SK-N-SH (cell line): ENCODE measurements at regions not wholly inside any gene's neighbourhood (a gene's known extent, or its start where the extent isn't known, plus 50 kb on each side); places are given as distances from the start of the nearest gene placed in this dataset.

Source experiments
- CTCF ChIA-PET: fragments of 300-600, 350-600 bp; formaldehyde crosslinking; extraction: SDS; loops from one replicate; lab custom pipeline; 2021; lab: Yijun Ruan, JAX
- POLR2A ChIA-PET: fragments of 350-600 bp; sonication (Branson Sonifier 250); formaldehyde crosslinking; extraction: SDS; loops from one replicate; lab custom pipeline; 2020; ENCODE audit warnings: antibody characterized with exemption, inconsistent platforms; lab: Yijun Ruan, JAX
- DNase-seq: peaks from one replicate; pipeline ENCODE4 v3.0.0; 2012
- H2AFZ ChIP-seq: fragments of 200-600 bp; sonication (generic); 2 replicates; pipeline ENCODE4 v1.8.1; 2016; ENCODE audit warnings: antibody characterized with exemption, mild to moderate bottlenecking, low read depth
- H3F3A ChIP-seq: fragments of 200-600 bp; sonication (generic); replicated peaks from 2 replicates; pipeline ENCODE3; 2016; ENCODE audit warnings: antibody characterized with exemption, mild to moderate bottlenecking; ENCODE audit not compliant: insufficient read depth
- H3K27ac ChIP-seq, 2 experiments: fragments of 200-500 bp in 1 of 2; fragments of 200-600 bp in 1 of 2; sonication (Bioruptor generic) in 1 of 2; sonication (generic), shearing (Covaris generic) in 1 of 2; 2 replicates each; pipeline versions ENCODE4 v1.5.1 to v1.6.1; 2014 to 2016; ENCODE audit warnings: low read depth in 2 of 2, inconsistent platforms in 1 of 2, low read length in 1 of 2, mild to moderate bottlenecking in 1 of 2, mixed read lengths in 1 of 2
- H3K27me3 ChIP-seq: fragments of 200-600 bp; sonication (generic), shearing (Covaris generic); 2 replicates; pipeline ENCODE4 v1.6.1; 2016; ENCODE audit warnings: mixed run types; ENCODE audit not compliant: insufficient read depth
- H3K36me3 ChIP-seq, 2 experiments: fragments of 200-500 bp in 1 of 2; fragments of 200-600 bp in 1 of 2; sonication (Bioruptor generic) in 1 of 2; sonication (generic) in 1 of 2; replicated peaks in 1 of 2; 2 replicates each; pipeline versions ENCODE3 to v1.5.1; 2014 to 2016; ENCODE audit warnings: low read length in 1 of 2, mild to moderate bottlenecking in 1 of 2; ENCODE audit not compliant: insufficient read depth in 2 of 2, control insufficient read depth in 1 of 2
- H3K4me1 ChIP-seq, 2 experiments: fragments of 200-500 bp in 1 of 2; fragments of 200-600 bp in 1 of 2; sonication (Bioruptor generic) in 1 of 2; sonication (generic), shearing (Covaris generic) in 1 of 2; 2 replicates each; pipeline versions ENCODE4 v1.5.1 to v1.6.1; 2014 to 2016; ENCODE audit warnings: low read depth in 1 of 2, low read length in 1 of 2, mixed run types in 1 of 2; ENCODE audit not compliant: insufficient read depth in 2 of 2, control insufficient read depth in 1 of 2
- H3K4me2 ChIP-seq: fragments of 200-600 bp; sonication (generic), shearing (Covaris generic); 2 replicates; pipeline ENCODE4 v1.6.1; 2017; ENCODE audit warnings: mixed run types
- H3K4me3 ChIP-seq, 2 experiments: fragments of 200-500 bp in 1 of 2; fragments of 200-600 bp in 1 of 2; sonication (Bioruptor generic) in 1 of 2; sonication (generic), shearing (Covaris generic) in 1 of 2; 2 replicates each; pipeline versions ENCODE4 v1.5.1 to v1.8.1; 2014 to 2016; ENCODE audit warnings: low read depth in 2 of 2, inconsistent platforms in 1 of 2, low read length in 1 of 2, mild to moderate bottlenecking in 1 of 2, mixed read lengths in 1 of 2, moderate library complexity in 1 of 2
- H3K79me2 ChIP-seq: fragments of 200-600 bp; sonication (generic); 2 replicates; pipeline ENCODE4 v1.8.1; 2017; ENCODE audit warnings: mild to moderate bottlenecking; ENCODE audit not compliant: insufficient read depth
- H3K9ac ChIP-seq: fragments of 200-600 bp; sonication (generic); 2 replicates; pipeline ENCODE4 v1.6.1; 2017; ENCODE audit warnings: mixed run types
- H3K9me2 ChIP-seq: fragments of 200-600 bp; sonication (generic); 2 replicates; pipeline ENCODE4 v1.6.1; 2017; ENCODE audit warnings: mixed run types
- H3K9me3 ChIP-seq: fragments of 200-600 bp; sonication (generic); 2 replicates; pipeline ENCODE4 v1.6.1; 2017; ENCODE audit warnings: mixed run types, mild to moderate bottlenecking, moderate library complexity
- H4K20me1 ChIP-seq: fragments of 200-600 bp; sonication (generic); 2 replicates; pipeline ENCODE4 v1.6.1; 2017; ENCODE audit warnings: mild to moderate bottlenecking, mixed run types; ENCODE audit not compliant: insufficient read depth
- EP300 ChIP-seq, 2 experiments: IDR thresholded peaks; 2 replicates each; pipeline versions ENCODE4 v1.4.0 to v1.6.1; 2012; ENCODE audit warnings: borderline replicate concordance in 1 of 2, low read depth in 1 of 2, low read length in 1 of 2
- EZH2phosphoT487 ChIP-seq: fragments of 200-600 bp; sonication (generic); IDR thresholded peaks from 2 replicates; pipeline ENCODE4 v1.6.1; 2017; ENCODE audit warnings: low read depth, mixed run types, mild to moderate bottlenecking, antibody characterized with exemption, moderate library complexity, borderline replicate concordance
- FOSL2 ChIP-seq: IDR thresholded peaks from 2 replicates; pipeline ENCODE4 v1.4.0; 2012; ENCODE audit warnings: low read depth, mild to moderate bottlenecking, moderate library complexity, borderline replicate concordance
- FOXM1 ChIP-seq: IDR thresholded peaks from 2 replicates; pipeline ENCODE4 v1.4.0; 2012; ENCODE audit warnings: low read depth, mild to moderate bottlenecking
- MXI1 ChIP-seq: IDR thresholded peaks from 2 replicates; pipeline ENCODE4 v1.6.1; 2012; ENCODE audit warnings: mild to moderate bottlenecking, low read depth, low read length, improper control_type of control experiment
- NRF1 ChIP-seq: IDR thresholded peaks from 2 replicates; pipeline ENCODE4 v1.6.1; 2012; ENCODE audit warnings: low read depth, mild to moderate bottlenecking, low read length
- RXRA ChIP-seq: IDR thresholded peaks from 2 replicates; pipeline ENCODE4 v1.4.0; 2012; ENCODE audit warnings: low read depth, mild to moderate bottlenecking, borderline replicate concordance
- WGBS: methylation state at CpG from one replicate; pipeline ENCODE4 v1.1.6; 2017; ENCODE audit warnings: low lambda C conversion rate; 5-methylcytosine and 5-hydroxymethylcytosine counted together
- TF ChIP-seq, protein P1 (sequence below): IDR thresholded peaks from 2 replicates; pipeline ENCODE4 v1.6.1; 2012; ENCODE audit warnings: mild to moderate bottlenecking, low read depth, low read length, moderate library complexity
- TF ChIP-seq, protein P2 (sequence below): IDR thresholded peaks from 2 replicates; pipeline ENCODE4; 2012
- TF ChIP-seq, protein P3 (sequence below): IDR thresholded peaks from 2 replicates; pipeline ENCODE4 v1.4.0; 2012; ENCODE audit warnings: low read depth, borderline replicate concordance
- TF ChIP-seq, protein P4 (sequence below): fragments of 200-600 bp; sonication (generic); IDR thresholded peaks from 2 replicates; pipeline ENCODE4 v1.6.1; 2017; ENCODE audit warnings: antibody characterized with exemption, mild to moderate bottlenecking, moderate library complexity
- TF ChIP-seq, protein P5 (sequence below): IDR thresholded peaks from 2 replicates; pipeline ENCODE4 v1.4.0; 2012; ENCODE audit warnings: low read depth
- TF ChIP-seq, protein P6 (sequence below): IDR thresholded peaks from 2 replicates; pipeline ENCODE4 v1.4.0; 2012; ENCODE audit warnings: low read depth, borderline replicate concordance

DNA sequence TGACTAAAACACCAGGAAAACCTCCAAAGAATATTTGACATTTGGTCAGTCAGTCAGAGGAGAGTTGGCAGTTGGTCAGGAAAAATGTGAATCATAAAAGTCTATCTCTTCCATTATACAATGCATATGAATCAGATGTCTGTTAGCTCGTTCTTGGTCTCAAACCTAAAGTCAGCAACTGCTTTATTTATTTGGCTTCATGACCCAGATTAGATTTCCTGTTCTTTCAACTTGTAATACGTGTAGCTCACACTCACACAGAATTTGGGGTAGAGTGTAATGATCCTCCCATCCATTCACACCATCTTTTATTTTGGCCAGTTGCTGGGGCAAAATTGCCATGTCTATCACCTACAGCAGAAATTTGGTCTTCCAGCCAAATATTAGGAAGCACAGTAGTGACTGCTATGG, 81.9 kb upstream of the COL5A2 start (continued):
- TF ChIP-seq, protein P1, sequence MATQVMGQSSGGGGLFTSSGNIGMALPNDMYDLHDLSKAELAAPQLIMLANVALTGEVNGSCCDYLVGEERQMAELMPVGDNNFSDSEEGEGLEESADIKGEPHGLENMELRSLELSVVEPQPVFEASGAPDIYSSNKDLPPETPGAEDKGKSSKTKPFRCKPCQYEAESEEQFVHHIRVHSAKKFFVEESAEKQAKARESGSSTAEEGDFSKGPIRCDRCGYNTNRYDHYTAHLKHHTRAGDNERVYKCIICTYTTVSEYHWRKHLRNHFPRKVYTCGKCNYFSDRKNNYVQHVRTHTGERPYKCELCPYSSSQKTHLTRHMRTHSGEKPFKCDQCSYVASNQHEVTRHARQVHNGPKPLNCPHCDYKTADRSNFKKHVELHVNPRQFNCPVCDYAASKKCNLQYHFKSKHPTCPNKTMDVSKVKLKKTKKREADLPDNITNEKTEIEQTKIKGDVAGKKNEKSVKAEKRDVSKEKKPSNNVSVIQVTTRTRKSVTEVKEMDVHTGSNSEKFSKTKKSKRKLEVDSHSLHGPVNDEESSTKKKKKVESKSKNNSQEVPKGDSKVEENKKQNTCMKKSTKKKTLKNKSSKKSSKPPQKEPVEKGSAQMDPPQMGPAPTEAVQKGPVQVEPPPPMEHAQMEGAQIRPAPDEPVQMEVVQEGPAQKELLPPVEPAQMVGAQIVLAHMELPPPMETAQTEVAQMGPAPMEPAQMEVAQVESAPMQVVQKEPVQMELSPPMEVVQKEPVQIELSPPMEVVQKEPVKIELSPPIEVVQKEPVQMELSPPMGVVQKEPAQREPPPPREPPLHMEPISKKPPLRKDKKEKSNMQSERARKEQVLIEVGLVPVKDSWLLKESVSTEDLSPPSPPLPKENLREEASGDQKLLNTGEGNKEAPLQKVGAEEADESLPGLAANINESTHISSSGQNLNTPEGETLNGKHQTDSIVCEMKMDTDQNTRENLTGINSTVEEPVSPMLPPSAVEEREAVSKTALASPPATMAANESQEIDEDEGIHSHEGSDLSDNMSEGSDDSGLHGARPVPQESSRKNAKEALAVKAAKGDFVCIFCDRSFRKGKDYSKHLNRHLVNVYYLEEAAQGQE = no peak
- TF ChIP-seq, protein P2, sequence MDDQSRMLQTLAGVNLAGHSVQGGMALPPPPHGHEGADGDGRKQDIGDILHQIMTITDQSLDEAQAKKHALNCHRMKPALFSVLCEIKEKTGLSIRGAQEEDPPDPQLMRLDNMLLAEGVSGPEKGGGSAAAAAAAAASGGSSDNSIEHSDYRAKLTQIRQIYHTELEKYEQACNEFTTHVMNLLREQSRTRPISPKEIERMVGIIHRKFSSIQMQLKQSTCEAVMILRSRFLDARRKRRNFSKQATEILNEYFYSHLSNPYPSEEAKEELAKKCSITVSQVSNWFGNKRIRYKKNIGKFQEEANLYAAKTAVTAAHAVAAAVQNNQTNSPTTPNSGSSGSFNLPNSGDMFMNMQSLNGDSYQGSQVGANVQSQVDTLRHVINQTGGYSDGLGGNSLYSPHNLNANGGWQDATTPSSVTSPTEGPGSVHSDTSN = peak; percentile 90
- TF ChIP-seq EZH2phosphoT487 = no peak
- TF ChIP-seq, protein P3, sequence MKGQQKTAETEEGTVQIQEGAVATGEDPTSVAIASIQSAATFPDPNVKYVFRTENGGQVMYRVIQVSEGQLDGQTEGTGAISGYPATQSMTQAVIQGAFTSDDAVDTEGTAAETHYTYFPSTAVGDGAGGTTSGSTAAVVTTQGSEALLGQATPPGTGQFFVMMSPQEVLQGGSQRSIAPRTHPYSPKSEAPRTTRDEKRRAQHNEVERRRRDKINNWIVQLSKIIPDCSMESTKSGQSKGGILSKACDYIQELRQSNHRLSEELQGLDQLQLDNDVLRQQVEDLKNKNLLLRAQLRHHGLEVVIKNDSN = no peak
- peak; percentile 75 for TF ChIP-seq FOSL2
- TF ChIP-seq, protein P4, sequence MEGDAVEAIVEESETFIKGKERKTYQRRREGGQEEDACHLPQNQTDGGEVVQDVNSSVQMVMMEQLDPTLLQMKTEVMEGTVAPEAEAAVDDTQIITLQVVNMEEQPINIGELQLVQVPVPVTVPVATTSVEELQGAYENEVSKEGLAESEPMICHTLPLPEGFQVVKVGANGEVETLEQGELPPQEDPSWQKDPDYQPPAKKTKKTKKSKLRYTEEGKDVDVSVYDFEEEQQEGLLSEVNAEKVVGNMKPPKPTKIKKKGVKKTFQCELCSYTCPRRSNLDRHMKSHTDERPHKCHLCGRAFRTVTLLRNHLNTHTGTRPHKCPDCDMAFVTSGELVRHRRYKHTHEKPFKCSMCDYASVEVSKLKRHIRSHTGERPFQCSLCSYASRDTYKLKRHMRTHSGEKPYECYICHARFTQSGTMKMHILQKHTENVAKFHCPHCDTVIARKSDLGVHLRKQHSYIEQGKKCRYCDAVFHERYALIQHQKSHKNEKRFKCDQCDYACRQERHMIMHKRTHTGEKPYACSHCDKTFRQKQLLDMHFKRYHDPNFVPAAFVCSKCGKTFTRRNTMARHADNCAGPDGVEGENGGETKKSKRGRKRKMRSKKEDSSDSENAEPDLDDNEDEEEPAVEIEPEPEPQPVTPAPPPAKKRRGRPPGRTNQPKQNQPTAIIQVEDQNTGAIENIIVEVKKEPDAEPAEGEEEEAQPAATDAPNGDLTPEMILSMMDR = no peak
- peak in 1 of 2 experiments; percentile 78; a peak in 1 of 4 replicates for TF ChIP-seq EP300 (IDR thresholded peaks at IDR 0.05; ENCODE audit: borderline replicate concordance in 1 of 2, low read depth in 1 of 2, low read length in 1 of 2)
- no peak for TF ChIP-seq NRF1
- no peak for TF ChIP-seq MXI1
- TF ChIP-seq, protein P5, sequence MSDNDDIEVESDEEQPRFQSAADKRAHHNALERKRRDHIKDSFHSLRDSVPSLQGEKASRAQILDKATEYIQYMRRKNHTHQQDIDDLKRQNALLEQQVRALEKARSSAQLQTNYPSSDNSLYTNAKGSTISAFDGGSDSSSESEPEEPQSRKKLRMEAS = peak; percentile 44; the same call in 1 of the 2 replicates
- peak; percentile 68; the same call in 1 of the 2 replicates for TF ChIP-seq FOXM1

DNA sequence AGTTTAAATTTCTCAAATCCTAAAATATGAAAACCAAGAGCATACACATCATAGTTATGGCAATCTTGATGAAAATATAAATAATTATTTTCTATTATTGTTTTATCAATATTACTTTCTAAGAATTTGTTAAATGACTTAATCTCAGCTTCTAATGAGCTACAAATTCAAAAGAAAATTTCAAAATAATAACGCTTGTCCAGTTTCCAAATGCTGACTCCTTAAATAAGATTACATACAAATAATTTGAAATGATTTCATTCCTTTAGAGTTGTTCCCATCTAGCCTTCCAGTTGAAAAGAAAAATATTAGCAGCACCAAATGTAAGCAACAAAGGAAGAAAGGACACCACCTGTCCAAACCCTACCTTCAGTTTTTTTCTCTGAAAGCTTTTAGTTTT, 82.4 kb upstream of the COL5A2 start:
- H3K9me3 ChIP-seq = peaks cover 8% of the 10 kb centered on the region; the same call in 1 of the 2 replicates
- ChIA-PET CTCF (interaction anchor here (0.8 kb wide), 1 partner anchor 9 kb away, joined by 3 read pairs; no protein-coding TSS in a partner anchor), POLR2A (no interaction called here)
- H2AFZ ChIP-seq = no peak overlapping the region
- H3K27me3 ChIP-seq = no peaks in the 10 kb centered on the region
- H3K9me2 ChIP-seq = no peaks in the 10 kb centered on the region
- DNase-seq = no peak
- H3K4me2 ChIP-seq = no peak overlapping the region
- WGBS = 87% methylated on average over 1 of the region's 1 CpG
- H3K4me1 ChIP-seq = peaks cover 0 to 7% of the 10 kb centered on the region in 2 experiments; a peak in 2 of 4 replicates
- peaks cover 29% of the 10 kb centered on the region for H3F3A ChIP-seq
- peak overlapping the region; percentile 71 to 94; a peak in 3 of 4 replicates for H3K27ac ChIP-seq
- H3K79me2 ChIP-seq = no peaks in the 10 kb centered on the region
- no peak overlapping the region for H3K4me3 ChIP-seq
- peaks cover 0 to 9% of the 10 kb centered on the region in 2 experiments for H3K36me3 ChIP-seq
- H3K9ac ChIP-seq = peak overlapping the region; percentile 60; the same call in 1 of the 2 replicates
- H4K20me1 ChIP-seq = no peaks in the 10 kb centered on the region
- TF ChIP-seq RXRA (no peak), NRF1 (no peak), MXI1 (no peak)
- TF ChIP-seq, protein P1 = no peak
- TF ChIP-seq, protein P6, sequence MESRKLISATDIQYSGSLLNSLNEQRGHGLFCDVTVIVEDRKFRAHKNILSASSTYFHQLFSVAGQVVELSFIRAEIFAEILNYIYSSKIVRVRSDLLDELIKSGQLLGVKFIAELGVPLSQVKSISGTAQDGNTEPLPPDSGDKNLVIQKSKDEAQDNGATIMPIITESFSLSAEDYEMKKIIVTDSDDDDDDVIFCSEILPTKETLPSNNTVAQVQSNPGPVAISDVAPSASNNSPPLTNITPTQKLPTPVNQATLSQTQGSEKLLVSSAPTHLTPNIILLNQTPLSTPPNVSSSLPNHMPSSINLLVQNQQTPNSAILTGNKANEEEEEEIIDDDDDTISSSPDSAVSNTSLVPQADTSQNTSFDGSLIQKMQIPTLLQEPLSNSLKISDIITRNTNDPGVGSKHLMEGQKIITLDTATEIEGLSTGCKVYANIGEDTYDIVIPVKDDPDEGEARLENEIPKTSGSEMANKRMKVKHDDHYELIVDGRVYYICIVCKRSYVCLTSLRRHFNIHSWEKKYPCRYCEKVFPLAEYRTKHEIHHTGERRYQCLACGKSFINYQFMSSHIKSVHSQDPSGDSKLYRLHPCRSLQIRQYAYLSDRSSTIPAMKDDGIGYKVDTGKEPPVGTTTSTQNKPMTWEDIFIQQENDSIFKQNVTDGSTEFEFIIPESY = no peak
- TF ChIP-seq, protein P3 = no peak
